GM12878 (cell line): ENCODE measurements at regions not wholly inside any gene's neighbourhood (a gene's known extent, or its start where the extent isn't known, plus 50 kb on each side); places are given as distances from the start of the nearest gene placed in this dataset.
A peak's percentile ranks its signal among the peaks of the same experiment; 100 is the strongest.

Experiments used
- ATAC-seq: fragments of 200-7000 bp; cut with Tn5 transposase; 3 replicates; pipeline ENCODE4 v1.9.1; 2020; ENCODE audit warnings: mild to moderate bottlenecking, moderate library complexity
- BruUV-seq: library from RNA; stranded (reverse); fragments of 400-500 nt; replicated peaks from 2 replicates; lab custom pipeline; 2021; lab: Mats Ljungman, UMichigan
- CTCF ChIA-PET: fragments of 300-600 bp; sonication (Branson Sonifier 250); formaldehyde crosslinking; extraction: SDS; loops from one replicate; lab custom pipeline; 2021; ENCODE audit warnings: inconsistent platforms; lab: Yijun Ruan, JAX
- POLR2A ChIA-PET: fragments of 350-600 bp; formaldehyde crosslinking; extraction: SDS; loops from one replicate; lab custom pipeline; 2021; ENCODE audit warnings: inconsistent platforms; lab: Charles Lee
- RAD21 ChIA-PET: fragments of 300-600 bp; sonication (Branson Sonifier 250); formaldehyde crosslinking; loops from one replicate; lab custom pipeline; 2023; ENCODE audit warnings: antibody characterized with exemption; ENCODE audit not compliant: unreplicated experiment; lab: Charles Lee
- SMC1A ChIA-PET: fragments of 300-600 bp; sonication (Branson Sonifier 250); formaldehyde crosslinking; loops from one replicate; lab custom pipeline; 2023; ENCODE audit not compliant: unreplicated experiment, uncharacterized antibody; lab: Charles Lee
- DNase-seq: peaks from one replicate; pipeline ENCODE4 v3.0.0-alpha.2; 2011; ENCODE audit warnings: low read depth, low spot score
- FAIRE-seq: peaks from 3 replicates; lab custom pipeline; 2011; peaks lifted over from hg19 to GRCh38; lab: Jason Lieb, UNC
- H2AFZ ChIP-seq: 2 replicates; pipeline ENCODE4 v1.6.0; 2011; ENCODE audit warnings: low read depth, low read length, control low read depth; ENCODE audit not compliant: control insufficient read depth
- H3K27ac ChIP-seq: 2 replicates; pipeline ENCODE4 v1.5.1; 2011; ENCODE audit warnings: control low read depth; ENCODE audit not compliant: control insufficient read depth, insufficient read depth
- H3K27me3 ChIP-seq, 2 experiments: replicated peaks in 1 of 2; 2 replicates each; pipeline versions ENCODE4 v1.6.0 to v1.6.1; 2011; ENCODE audit warnings: low read length in 1 of 2; ENCODE audit not compliant: control insufficient read depth in 2 of 2, insufficient read depth in 2 of 2
- H3K36me3 ChIP-seq, 2 experiments: 2 replicates each; pipeline ENCODE4 v1.5.1; 2011; ENCODE audit warnings: low read length in 1 of 2; ENCODE audit not compliant: control insufficient read depth in 2 of 2, insufficient read depth in 2 of 2
- H3K4me1 ChIP-seq: 2 replicates; pipeline ENCODE4 v1.6.1; 2011; ENCODE audit warnings: mild to moderate bottlenecking, low read length, moderate library complexity, mixed read lengths; ENCODE audit not compliant: control insufficient read depth, insufficient read depth
- H3K4me2 ChIP-seq: 2 replicates; pipeline ENCODE4 v1.6.0; 2011; ENCODE audit warnings: control low read depth; ENCODE audit not compliant: control insufficient read depth, insufficient read depth
- H3K4me3 ChIP-seq: fragments of 200-600 bp; sonication (generic); 2 replicates; pipeline ENCODE4 v1.5.1; 2016
- H3K79me2 ChIP-seq: 2 replicates; pipeline ENCODE4 v1.6.0; 2011; ENCODE audit warnings: low read length; ENCODE audit not compliant: control insufficient read depth, insufficient read depth
- H3K9ac ChIP-seq: 2 replicates; pipeline ENCODE4 v1.8.0; 2011; ENCODE audit warnings: low read length, control low read depth, mixed read lengths; ENCODE audit not compliant: control insufficient read depth, insufficient read depth
- H3K9me3 ChIP-seq: replicated peaks from 3 replicates; pipeline ENCODE4 v1.5.1; 2011; ENCODE audit warnings: mild to moderate bottlenecking, low read length; ENCODE audit not compliant: control insufficient read depth, insufficient read depth
- H4K20me1 ChIP-seq: 2 replicates; pipeline ENCODE4 v1.6.0; 2011; ENCODE audit not compliant: control insufficient read depth, insufficient read depth
- CREM ChIP-seq: IDR thresholded peaks from 2 replicates; pipeline ENCODE4 v1.6.1; 2014; ENCODE audit warnings: antibody characterized with exemption, low read depth
- CUX1 ChIP-seq: IDR thresholded peaks from 2 replicates; pipeline ENCODE4 v1.6.1; 2012; ENCODE audit warnings: improper control_type of control experiment, low read depth, low read length; ENCODE audit not compliant: insufficient replicate concordance
- E4F1 ChIP-seq: fragments of 450-650 bp; IDR thresholded peaks from 2 replicates; pipeline ENCODE4 v1.6.1; 2018; ENCODE audit warnings: borderline replicate concordance, mild to moderate bottlenecking; ENCODE audit not compliant: partially characterized antibody
- ELK1 ChIP-seq: IDR thresholded peaks from 2 replicates; pipeline ENCODE4 v1.6.1; 2012; ENCODE audit warnings: low read depth, low read length, improper control_type of control experiment
- JUNB ChIP-seq: IDR thresholded peaks from 2 replicates; pipeline ENCODE4 v1.6.1; 2016; ENCODE audit warnings: antibody characterized with exemption, mild to moderate bottlenecking
- RAD21 ChIP-seq: IDR thresholded peaks from 2 replicates; pipeline ENCODE4 v1.6.1; 2011; ENCODE audit warnings: mild to moderate bottlenecking, low read depth, low read length, moderate library complexity; ENCODE audit not compliant: insufficient read depth
- RB1 ChIP-seq: fragments of 450-650 bp; formaldehyde crosslinking; IDR thresholded peaks from 2 replicates; pipeline ENCODE4 v1.6.1; 2017; ENCODE audit warnings: mild to moderate bottlenecking, borderline replicate concordance
- SKIL ChIP-seq: fragments of 450-650 bp; IDR thresholded peaks from 2 replicates; pipeline ENCODE4 v1.6.1; 2017; ENCODE audit warnings: mild to moderate bottlenecking, low read depth, inconsistent platforms; ENCODE audit not compliant: poor library complexity, severe bottlenecking
- SMC3 ChIP-seq: IDR thresholded peaks from 2 replicates; pipeline ENCODE4 v1.6.1; 2011; ENCODE audit warnings: low read length, improper control_type of control experiment, borderline replicate concordance
- SREBF1 ChIP-seq: IDR thresholded peaks from 2 replicates; pipeline ENCODE4 v1.6.1; 2012; ENCODE audit warnings: mild to moderate bottlenecking, low read length
- TAF1 ChIP-seq: IDR thresholded peaks from 2 replicates; pipeline ENCODE4 v1.6.1; 2011; ENCODE audit warnings: mild to moderate bottlenecking, low read depth, low read length, borderline replicate concordance
- YY1 ChIP-seq: IDR thresholded peaks from 2 replicates; pipeline ENCODE4 v1.6.1; 2011; ENCODE audit warnings: low read depth, mild to moderate bottlenecking, low read length
- WGBS: methylation state at CpG from one replicate; pipeline ENCODE4 v1.1.6; 2016; ENCODE audit warnings: low lambda C conversion rate; ENCODE audit not compliant: insufficient replicate concordance, insufficient coverage; ENCODE audit errors: missing lambda C conversion rate; 5-methylcytosine and 5-hydroxymethylcytosine counted together
- in situ Hi-C: fragments of 300-500 bp; cut with MboI; formaldehyde crosslinking; loops from 9 replicates; pipeline ENCODE4 v1.14.3; 2018; ENCODE audit warnings: mixed read lengths
- intact Hi-C: fragments of 100-400 bp; cut with micrococcal nuclease; formaldehyde crosslinking; loops from one replicate; pipeline ENCODE4 v1.14.2; 2022; ENCODE audit not compliant: unreplicated experiment

GRCh38 chr7:98745722-98746318, 124.0 kb downstream of the TMEM130 start:
- ChIA-PET POLR2A (interaction anchor here (0.7 kb wide), 1 partner anchor 199 kb away, joined by 3 read pairs; no protein-coding TSS in a partner anchor), RAD21 (interaction anchor here (1.1 to 1.8 kb wide), 9 partner anchors 91 to 325 kb away, joined by 3 to 10 read pairs (median 6); no protein-coding TSS in a partner anchor), SMC1A (interaction anchor here (0.6 to 2.1 kb wide), 19 partner anchors 10 to 323 kb away, joined by 3 to 10 read pairs (median 4); no protein-coding TSS in a partner anchor), CTCF (interaction anchor here (0.7 to 3.7 kb wide), 42 partner anchors 10 to 374 kb away, joined by 3 to 36 read pairs (median 4); no protein-coding TSS in a partner anchor)
- BruUV-seq, result no TSS peak
- Histone ChIP-seq H3K4me3 (no peak overlapping the region), H3K27ac (no peak overlapping the region), H3K36me3 (no peaks in the 10 kb centered on the region), H3K4me2 (no peak overlapping the region), H3K9ac (no peak overlapping the region), H3K9me3 (no peaks in the 10 kb centered on the region), H4K20me1 (no peaks in the 10 kb centered on the region), H2AFZ (no peak overlapping the region), H3K27me3 (no peaks in the 10 kb centered on the region), H3K4me1 (no peaks in the 10 kb centered on the region), H3K79me2 (no peaks in the 10 kb centered on the region)
- peak; percentile 85 for ATAC-seq
- WGBS, result 1% methylated on average over 5 of the region's 5 CpGs
- intact Hi-C loops, result loop anchor here (1.0 kb wide), 1 partner anchor 313 kb away; no protein-coding TSS in a partner anchor
- no peak for DNase-seq
- in situ Hi-C loops, result loop anchor here (5.0 kb wide), 1 partner anchor 314 kb away; no protein-coding TSS in a partner anchor
- FAIRE-seq, result peak; percentile 13
- no peak for TF ChIP-seq JUNB
- TF ChIP-seq SREBF1, result no peak
- TF ChIP-seq RB1, result no peak
- no peak for TF ChIP-seq SKIL
- no peak for TF ChIP-seq E4F1
- no peak for TF ChIP-seq CUX1
- no peak for TF ChIP-seq ELK1
- TF ChIP-seq TAF1, result no peak
- peak; percentile 57; the same call in 1 of the 2 replicates for TF ChIP-seq YY1
- TF ChIP-seq CREM, result no peak
- peak; percentile 75 for TF ChIP-seq RAD21
- peak; percentile 88 for TF ChIP-seq SMC3
